IPS DF 6.9 (cell line): ENCODE measurements at regions not wholly inside any gene's neighbourhood (a gene's known extent, or its start where the extent isn't known, plus 50 kb on each side); places are given as distances from the start of the nearest gene placed in this dataset.
"Not testable (repeated sequence)": the region's sequence is repeated elsewhere in the genome, so short reads cannot be mapped to it uniquely, and the experiment has no call there.

Experiments used
- DNase-seq: peaks from one replicate; pipeline ENCODE4 v3.0.0-alpha.2; 2013; ENCODE audit warnings: low read depth, low spot score
- H3K27ac ChIP-seq: one replicate; pipeline ENCODE4 v1.5.1; 2013; ENCODE audit warnings: low read length, control low read depth
- H3K27me3 ChIP-seq: 2 replicates; pipeline ENCODE4 v1.6.1; 2013; ENCODE audit warnings: mild to moderate bottlenecking, low read length; ENCODE audit not compliant: control insufficient read depth, insufficient read depth
- H3K36me3 ChIP-seq: 2 replicates; pipeline ENCODE4 v1.6.1; 2013; ENCODE audit warnings: low read length; ENCODE audit not compliant: control insufficient read depth, insufficient read depth
- H3K4me1 ChIP-seq: 2 replicates; pipeline ENCODE4 v1.6.1; 2013; ENCODE audit warnings: low read length; ENCODE audit not compliant: control insufficient read depth, insufficient read depth
- H3K4me3 ChIP-seq: 2 replicates; pipeline ENCODE4 v1.5.1; 2013; ENCODE audit warnings: mild to moderate bottlenecking, low read length
- H3K9me3 ChIP-seq: 2 replicates; pipeline ENCODE4 v1.6.1; 2013; ENCODE audit warnings: low read length, inconsistent platforms; ENCODE audit not compliant: control insufficient read depth, insufficient read depth
- WGBS: extraction: QIAGEN DNeasy Blood & Tissue Kit; methylation state at CpG from one replicate; pipeline ENCODE4 v1.1.7; 2013; ENCODE audit warnings: mixed read lengths, missing lambda C conversion rate; ENCODE audit not compliant: insufficient read length, insufficient coverage; 5-methylcytosine and 5-hydroxymethylcytosine counted together

GRCh38 chr15:66865622-66866611 is 163.9 kb downstream of the SMAD6 start:
- no peak overlapping the region for H3K27ac ChIP-seq
- H3K36me3 ChIP-seq, result no peaks in the 10 kb centered on the region
- H3K4me3 ChIP-seq, result no peak overlapping the region
- no peak for DNase-seq
- peaks cover 4% of the 10 kb centered on the region for H3K4me1 ChIP-seq
- H3K27me3 ChIP-seq, result no peaks in the 10 kb centered on the region
- WGBS, result no CpG with 5 or more reads among the region's 15 CpGs
- H3K9me3 ChIP-seq, result no peaks in the 10 kb centered on the region

GRCh38 chr15:66866656-66867055 is 164.6 kb downstream of the SMAD6 start:
- no CpG with 5 or more reads among the region's 6 CpGs for WGBS
- no peaks in the 10 kb centered on the region for H3K9me3 ChIP-seq
- no peak overlapping the region for H3K27ac ChIP-seq
- DNase-seq, result no peak
- H3K36me3 ChIP-seq, result no peaks in the 10 kb centered on the region
- no peak overlapping the region for H3K4me3 ChIP-seq
- H3K27me3 ChIP-seq, result no peaks in the 10 kb centered on the region
- peaks cover 4% of the 10 kb centered on the region for H3K4me1 ChIP-seq

GRCh38 chr15:66868918-66869317 is 166.9 kb downstream of the SMAD6 start:
- H3K27me3 ChIP-seq, result no peaks in the 10 kb centered on the region
- H3K4me3 ChIP-seq, result no peak overlapping the region
- no CpG with 5 or more reads among the region's 1 CpG for WGBS
- DNase-seq, result no peak
- H3K4me1 ChIP-seq, result peaks cover 3% of the 10 kb centered on the region
- H3K9me3 ChIP-seq, result no peaks in the 10 kb centered on the region
- no peak overlapping the region for H3K27ac ChIP-seq
- no peaks in the 10 kb centered on the region for H3K36me3 ChIP-seq

GRCh38 chr15:66870880-66871388 is 168.9 kb downstream of the SMAD6 start:
- Histone ChIP-seq H3K4me1 (peaks cover 3% of the 10 kb centered on the region), H3K4me3 (no peak overlapping the region), H3K27me3 (no peaks in the 10 kb centered on the region), H3K27ac (no peak overlapping the region), H3K9me3 (no peaks in the 10 kb centered on the region), H3K36me3 (no peaks in the 10 kb centered on the region)
- DNase-seq, result no peak

GRCh38 chr15:66872405-66872804 is 170.4 kb downstream of the SMAD6 start:
- H3K27me3 ChIP-seq, result no peaks in the 10 kb centered on the region
- H3K4me1 ChIP-seq, result 0 out of 2 replicates have a peak, but pooled peaks cover 2% of the 10 kb centered on the region
- no peaks in the 10 kb centered on the region for H3K9me3 ChIP-seq
- H3K4me3 ChIP-seq, result no peak overlapping the region
- no peaks in the 10 kb centered on the region for H3K36me3 ChIP-seq
- H3K27ac ChIP-seq, result no peak overlapping the region
- DNase-seq, result no peak

GRCh38 chr15:66873331-66873730 is 171.3 kb downstream of the SMAD6 start:
- H3K9me3 ChIP-seq, DNase-seq: not testable (repeated sequence)

GRCh38 chr15:66873856-66874255 is 171.8 kb downstream of the SMAD6 start:
- no CpG with 5 or more reads among the region's 6 CpGs for WGBS
- Histone ChIP-seq H3K4me1 (peaks cover 4% of the 10 kb centered on the region; the same call in 1 of the 2 replicates), H3K27ac (no peak overlapping the region), H3K4me3 (no peak overlapping the region), H3K27me3 (no peaks in the 10 kb centered on the region), H3K9me3 (no peaks in the 10 kb centered on the region), H3K36me3 (no peaks in the 10 kb centered on the region)
- no peak for DNase-seq

More at GRCh38 chr15:66873331-66873730, 171.3 kb downstream of the SMAD6 start:
- not testable (repeated sequence) for H3K36me3 ChIP-seq, H3K27ac ChIP-seq, H3K4me1 ChIP-seq, H3K4me3 ChIP-seq, H3K27me3 ChIP-seq
- WGBS, result no CpG with 5 or more reads among the region's 3 CpGs

GRCh38 chr15:66875588-66876420 is 173.8 kb downstream of the SMAD6 start:
- Histone ChIP-seq H3K9me3 (no peaks in the 10 kb centered on the region), H3K4me1 (peaks cover 4% of the 10 kb centered on the region; the same call in 1 of the 2 replicates), H3K27me3 (no peaks in the 10 kb centered on the region), H3K27ac (no peak overlapping the region), H3K36me3 (no peaks in the 10 kb centered on the region), H3K4me3 (no peak overlapping the region)
- no peak for DNase-seq
- WGBS, result no CpG with 5 or more reads among the region's 17 CpGs

GRCh38 chr15:66876421-66876730 is 174.3 kb downstream of the SMAD6 start:
- no peaks in the 10 kb centered on the region for H3K36me3 ChIP-seq
- WGBS, result no CpG with 5 or more reads among the region's 5 CpGs
- no peak overlapping the region for H3K4me3 ChIP-seq
- peaks cover 4% of the 10 kb centered on the region; the same call in 1 of the 2 replicates for H3K4me1 ChIP-seq
- H3K27ac ChIP-seq, result no peak overlapping the region
- H3K9me3 ChIP-seq, result no peaks in the 10 kb centered on the region
- no peak for DNase-seq
- H3K27me3 ChIP-seq, result no peaks in the 10 kb centered on the region

- H3K4me3 ChIP-seq, result no peak overlapping the region
- H3K27ac ChIP-seq, result no peak overlapping the region
- no peaks in the 10 kb centered on the region for H3K9me3 ChIP-seq
- no peaks in the 10 kb centered on the region for H3K27me3 ChIP-seq
- H3K4me1 ChIP-seq, result peaks cover 4% of the 10 kb centered on the region; the same call in 1 of the 2 replicates
- H3K36me3 ChIP-seq, result no peaks in the 10 kb centered on the region
- no CpG with 5 or more reads among the region's 20 CpGs for WGBS
- no peak for DNase-seq
Measured at GRCh38 chr15:66876731-66877476, 174.9 kb downstream of the SMAD6 start.
